UCSD-AML1 (cell line): ENCODE measurements at regions not wholly inside any gene's neighbourhood (a gene's known extent, or its start where the extent isn't known, plus 50 kb on each side); places are given as distances from the start of the nearest gene placed in this dataset.

ENCODE experiments used
- DNase-seq: peaks from one replicate; lab custom pipeline; 2025; ENCODE audit not compliant: unreplicated experiment; lab: John Stamatoyannopoulos, UW

GRCh38 chr2:181828122-181828705 lies 63.3 kb upstream of the ITPRID2 start:
- DNase-seq = peak; percentile 4

DNA sequence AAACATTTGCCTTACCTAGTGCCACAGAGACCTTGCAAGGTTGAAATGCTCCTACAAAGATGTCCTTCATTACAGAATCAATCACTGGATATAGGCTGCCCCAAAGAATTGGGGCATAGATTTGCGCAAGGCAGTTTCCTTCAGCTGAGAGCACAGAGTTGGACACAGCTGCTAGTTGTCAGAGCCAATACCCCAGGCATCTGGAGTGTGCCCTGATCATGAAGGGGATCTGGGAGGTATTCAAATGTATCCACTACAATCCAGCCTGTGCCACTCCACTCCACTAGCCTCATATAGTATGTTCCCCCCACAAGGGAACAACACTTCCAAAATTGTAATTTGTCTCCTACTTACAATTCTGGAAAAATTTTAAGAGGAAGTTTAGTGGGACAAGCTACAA lies 62.3 kb upstream of the ITPRID2 start:
- peak; percentile 7 for DNase-seq

DNA sequence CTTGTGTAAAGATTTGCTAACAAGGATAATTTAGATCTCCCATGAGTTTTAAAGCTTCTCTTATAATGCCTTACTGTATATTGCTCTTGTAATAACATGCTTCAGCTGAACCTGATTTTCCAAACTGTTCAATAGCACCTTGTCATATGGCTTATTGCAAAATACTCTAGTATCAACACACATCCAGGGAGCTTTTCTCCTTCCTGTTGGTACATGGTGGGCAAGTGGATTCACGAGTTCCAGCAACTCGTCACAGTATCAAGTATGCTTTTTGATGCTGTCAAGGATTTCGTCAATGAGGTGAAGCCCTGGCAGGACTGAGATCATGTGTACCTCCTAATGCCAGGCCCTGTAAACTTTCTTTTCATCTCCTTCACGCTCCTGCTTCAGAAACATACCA lies 59.5 kb upstream of the ITPRID2 start:
- no peak for DNase-seq

DNA sequence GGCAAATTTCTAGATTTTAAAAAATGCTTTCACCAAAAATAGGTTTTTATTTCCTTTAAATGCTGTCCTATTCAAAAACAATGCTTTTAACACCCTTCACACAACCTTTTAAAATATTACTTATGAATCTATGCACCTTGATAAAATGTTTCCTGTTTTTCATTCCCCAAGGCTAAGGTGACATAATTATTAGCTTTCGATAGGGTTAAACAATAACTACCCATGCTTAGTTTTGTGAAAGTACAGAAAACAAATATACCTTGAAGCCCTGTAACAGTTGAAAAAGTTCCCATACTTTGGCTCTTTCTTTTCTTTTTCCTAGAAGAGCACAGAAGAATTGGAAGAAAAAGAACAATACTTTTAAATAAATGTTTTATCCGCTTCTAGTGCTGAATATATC lies 54.9 kb upstream of the ITPRID2 start:
- DNase-seq = no peak

DNA sequence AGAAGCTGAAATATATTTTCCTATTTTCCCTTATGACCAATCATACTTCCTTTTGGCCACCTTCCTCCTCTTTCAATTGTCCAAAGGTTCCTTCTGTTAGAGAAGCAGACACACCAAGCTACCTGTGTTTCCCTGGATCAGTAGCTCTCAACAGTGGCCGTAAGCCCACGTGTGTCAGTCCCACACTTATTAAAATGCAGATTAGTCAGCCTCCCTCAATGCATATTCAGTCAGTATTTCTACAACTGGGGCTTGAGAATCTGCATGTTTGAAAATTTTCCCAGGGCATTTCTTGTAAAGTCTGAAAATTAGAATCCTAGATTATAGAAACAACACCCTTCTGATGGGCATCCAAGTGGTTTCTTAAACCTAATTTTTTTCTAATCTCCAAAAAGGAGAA lies 54.0 kb upstream of the ITPRID2 start:
- DNase-seq = no peak

DNA sequence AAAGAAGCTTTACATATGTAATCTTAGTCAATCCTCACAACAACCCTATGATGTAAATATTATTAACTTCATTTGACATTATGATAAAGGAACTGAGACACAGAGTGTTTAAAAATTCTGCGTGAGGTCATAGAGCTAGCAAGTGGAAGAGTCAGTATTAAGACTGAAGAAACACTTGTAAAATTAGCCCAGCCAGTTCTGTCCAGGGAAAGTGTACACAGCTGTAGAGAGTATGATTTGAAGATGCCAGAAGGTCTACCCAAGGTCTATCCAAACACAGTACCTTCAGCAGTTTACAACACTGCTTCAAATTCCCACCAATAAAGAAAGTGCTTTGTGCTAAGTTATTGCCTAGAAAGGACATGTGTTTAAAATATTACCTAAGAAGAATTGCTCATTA lies 51.7 kb upstream of the ITPRID2 start:
- DNase-seq = no peak

DNA sequence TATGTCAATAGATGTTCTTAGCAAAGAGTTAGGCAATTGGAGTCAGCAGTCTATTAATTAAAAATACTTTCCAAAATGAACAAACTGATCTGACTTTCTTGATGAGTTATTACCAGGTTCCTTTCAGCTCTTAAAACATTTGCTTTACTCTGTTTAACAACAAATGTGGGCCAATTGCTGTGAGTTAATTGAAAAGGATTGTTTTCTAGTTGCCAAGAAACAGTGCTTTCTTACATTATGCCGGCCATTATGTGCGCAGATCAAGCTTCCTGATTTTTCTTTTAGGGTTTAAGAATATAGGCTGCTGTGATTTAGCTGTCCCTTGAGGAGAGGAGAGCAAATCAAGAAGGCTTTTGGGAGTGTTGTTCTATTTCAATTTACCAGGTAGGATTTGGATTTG lies 50.5 kb upstream of the ITPRID2 start:
- no peak for DNase-seq
